Gastrocnemius medialis (tissue), 4 donors: ENCODE measurements at regions not wholly inside any gene's neighbourhood (a gene's known extent, or its start where the extent isn't known, plus 50 kb on each side); places are given as distances from the start of the nearest gene placed in this dataset.

Experiments used
- ATAC-seq, 2 donors: fragments of 150-250 bp; one replicate each; pipeline ENCODE4 v1.9.1; 2016
- DNase-seq, 2 donors: peaks; one replicate each; pipeline ENCODE4 v3.0.0-alpha.2; 2019
- H3K27ac ChIP-seq, 4 donors: fragments of 200-600 bp; sonication (generic); 1 replicate in 1 of 4; 2 replicates in 3 of 4; pipeline ENCODE4 v1.5.1; 2016 to 2018; ENCODE audit warnings: mild to moderate bottlenecking in 2 of 4, moderate library complexity in 1 of 4
- H3K27me3 ChIP-seq, 3 donors: fragments of 200-600 bp; sonication (generic) in 2 of 3; 1 replicate in 1 of 3; 2 replicates in 2 of 3; pipeline versions ENCODE4 v1.5.1 to v1.6.0; 2016 to 2019; ENCODE audit warnings: mild to moderate bottlenecking in 1 of 3, moderate library complexity in 1 of 3
- H3K36me3 ChIP-seq, 2 donors: fragments of 200-600 bp; sonication (generic) in 1 of 2; one replicate each; pipeline ENCODE4 v1.5.1; 2017 to 2018
- H3K4me1 ChIP-seq, 2 donors: fragments of 200-600 bp; sonication (generic) in 1 of 2; one replicate each; pipeline ENCODE4 v1.5.1; 2016 to 2017; ENCODE audit warnings: mild to moderate bottlenecking in 2 of 2
- H3K4me3 ChIP-seq, 4 donors: fragments of 200-600 bp; sonication (generic) in 3 of 4; 1 replicate in 1 of 4; 2 replicates in 3 of 4; pipeline ENCODE4 v1.5.1; 2016 to 2019; ENCODE audit warnings: mild to moderate bottlenecking in 2 of 4
- H3K9me3 ChIP-seq, 3 donors: fragments of 200-600 bp; sonication (generic) in 2 of 3; 1 replicate in 1 of 3; 2 replicates in 2 of 3; pipeline ENCODE4 v1.5.1; 2016 to 2019
- CTCF ChIP-seq, 5 experiments: fragments of 450-650 bp in 3 of 5; fragments of 200-600 bp in 2 of 5; sonication (generic) in 2 of 5; IDR thresholded peaks in 4 of 5; conservative IDR thresholded peaks in 1 of 5; 1 replicate in 4 of 5; 2 replicates in 1 of 5; pipeline ENCODE4 v1.5.1; 2016 to 2019; ENCODE audit warnings: antibody characterized with exemption in 5 of 5, mild to moderate bottlenecking in 3 of 5, moderate library complexity in 3 of 5
- POLR2A ChIP-seq, 2 donors: fragments of 450-650 bp; IDR thresholded peaks; one replicate each; pipeline ENCODE4 v1.6.1; 2017; ENCODE audit warnings: antibody characterized with exemption in 2 of 2, mild to moderate bottlenecking in 2 of 2, moderate library complexity in 2 of 2
- in situ Hi-C, 4 donors: fragments of 200-750 bp; cut with MboI; loops; one replicate each; pipeline versions ENCODE4 v1.15.0 to v1.8.0; 2017; ENCODE audit warnings: low sequenced_read_pairs in 4 of 4
- intact Hi-C: fragments of 100-400 bp; cut with DNase I; formaldehyde crosslinking; loops from one replicate; pipeline ENCODE4 v1.15.1; 2023; ENCODE audit warnings: low total_unique reads

- Histone ChIP-seq H3K36me3 (no peaks in the 10 kb centered on the region), H3K4me3 (no peak overlapping the region), H3K27me3 (no peaks in the 10 kb centered on the region), H3K9me3 (no peaks in the 10 kb centered on the region), H3K4me1 (no peaks in the 10 kb centered on the region), H3K27ac (no peak overlapping the region)
- ATAC-seq (no peak), DNase-seq (no peak)
- intact Hi-C loops (no loop called here), in situ Hi-C loops (no loop called here)
- TF ChIP-seq CTCF (IDR thresholded peaks at IDR 0.05 in 4 of 5, conservative IDR thresholded peaks at IDR 0.05 in 1 of 5): no peak
- TF ChIP-seq POLR2A (IDR thresholded peaks at IDR 0.05): no peak
Measured at GRCh38 chr9:118121361-118121760, 417.2 kb downstream of the TLR4 start.

- DNase-seq (no peak), ATAC-seq (no peak)
- H3K27ac ChIP-seq: no peak overlapping the region
- intact Hi-C loops (no loop called here), in situ Hi-C loops (no loop called here)
- H3K9me3 ChIP-seq: no peaks in the 10 kb centered on the region
- H3K4me1 ChIP-seq: no peaks in the 10 kb centered on the region
- no peaks in the 10 kb centered on the region for H3K27me3 ChIP-seq
- H3K4me3 ChIP-seq: no peak overlapping the region
- H3K36me3 ChIP-seq: no peaks in the 10 kb centered on the region
- no peak for TF ChIP-seq POLR2A (IDR thresholded peaks at IDR 0.05)
- TF ChIP-seq CTCF (IDR thresholded peaks at IDR 0.05 in 4 of 5, conservative IDR thresholded peaks at IDR 0.05 in 1 of 5): no peak
Measured at GRCh38 chr9:118128313-118128712, 424.1 kb downstream of the TLR4 start.

GRCh38 chr9:118129541-118129940 lies 425.3 kb downstream of the TLR4 start:
- Histone ChIP-seq H3K36me3 (no peaks in the 10 kb centered on the region), H3K9me3 (no peaks in the 10 kb centered on the region), H3K27me3 (no peaks in the 10 kb centered on the region), H3K27ac (no peak overlapping the region), H3K4me1 (no peaks in the 10 kb centered on the region), H3K4me3 (no peak overlapping the region)
- ATAC-seq (no peak), DNase-seq (no peak)
- intact Hi-C loops (no loop called here), in situ Hi-C loops (no loop called here)
- TF ChIP-seq POLR2A (IDR thresholded peaks at IDR 0.05) (no peak), CTCF (IDR thresholded peaks at IDR 0.05 in 4 of 5, conservative IDR thresholded peaks at IDR 0.05 in 1 of 5) (no peak)

- H3K4me3 ChIP-seq: no peak overlapping the region
- H3K9me3 ChIP-seq: no peaks in the 10 kb centered on the region
- no peak for DNase-seq
- intact Hi-C loops: no loop called here
- no peaks in the 10 kb centered on the region for H3K4me1 ChIP-seq
- H3K36me3 ChIP-seq: no peaks in the 10 kb centered on the region
- no peak for ATAC-seq
- no peak overlapping the region for H3K27ac ChIP-seq
- TF ChIP-seq POLR2A (IDR thresholded peaks at IDR 0.05) (no peak), CTCF (IDR thresholded peaks at IDR 0.05 in 4 of 5, conservative IDR thresholded peaks at IDR 0.05 in 1 of 5) (no peak)
- H3K27me3 ChIP-seq: no peaks in the 10 kb centered on the region
- in situ Hi-C loops: no loop called here
Measured at GRCh38 chr9:118148990-118149389, 444.8 kb downstream of the TLR4 start.

GRCh38 chr9:118156846-118157245 lies 452.6 kb downstream of the TLR4 start:
- in situ Hi-C loops: no loop called here
- no peak for TF ChIP-seq CTCF (IDR thresholded peaks at IDR 0.05 in 4 of 5, conservative IDR thresholded peaks at IDR 0.05 in 1 of 5)
- TF ChIP-seq POLR2A (IDR thresholded peaks at IDR 0.05): no peak
- no peaks in the 10 kb centered on the region for H3K9me3 ChIP-seq

More at GRCh38 chr9:118156846-118157245, 452.6 kb downstream of the TLR4 start:
- Histone ChIP-seq H3K27ac (no peak overlapping the region), H3K4me1 (no peaks in the 10 kb centered on the region), H3K4me3 (no peak overlapping the region), H3K27me3 (no peaks in the 10 kb centered on the region), H3K36me3 (no peaks in the 10 kb centered on the region)
- no peak for ATAC-seq
- intact Hi-C loops: no loop called here
- DNase-seq: no peak
